ENCODE measurements at regions not wholly inside any gene's neighbourhood (a gene's known extent, or its start where the extent isn't known, plus 50 kb on each side); places are given as distances from the start of the nearest gene placed in this dataset.

DNA sequence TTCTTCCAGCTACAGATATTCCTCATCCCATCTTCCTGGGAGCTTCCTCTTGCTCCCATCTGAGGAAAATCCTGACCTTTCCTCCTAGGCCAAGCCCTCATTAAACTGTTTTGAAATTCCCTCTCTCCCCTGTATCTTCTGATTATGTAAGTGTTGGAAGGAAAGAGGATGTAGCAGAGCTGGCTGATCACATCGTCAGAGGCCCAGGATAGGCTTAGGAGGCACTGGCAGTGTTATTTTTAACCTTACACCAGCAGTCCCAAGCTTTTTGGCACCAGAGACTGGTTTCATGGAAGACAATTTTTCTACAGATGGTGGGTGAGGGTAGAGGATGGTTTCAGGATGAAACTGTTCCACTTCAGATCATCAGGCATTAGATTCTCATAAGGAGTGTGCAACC lies 630.4 kb downstream of the EPHA4 start:
- Mint-ChIP-seq H3K9me3 (peaks cover 0 to 4% (median 0%) of the 10 kb centered on the region in 3 donors), H3K4me1 (peaks cover 0 to 3% (median 0%) of the 10 kb centered on the region in 3 donors), H3K27me3 (no peaks in the 10 kb centered on the region), H3K27ac (no peak overlapping the region), H3K4me3 (no peak overlapping the region), H3K36me3 (no peaks in the 10 kb centered on the region)

DNA sequence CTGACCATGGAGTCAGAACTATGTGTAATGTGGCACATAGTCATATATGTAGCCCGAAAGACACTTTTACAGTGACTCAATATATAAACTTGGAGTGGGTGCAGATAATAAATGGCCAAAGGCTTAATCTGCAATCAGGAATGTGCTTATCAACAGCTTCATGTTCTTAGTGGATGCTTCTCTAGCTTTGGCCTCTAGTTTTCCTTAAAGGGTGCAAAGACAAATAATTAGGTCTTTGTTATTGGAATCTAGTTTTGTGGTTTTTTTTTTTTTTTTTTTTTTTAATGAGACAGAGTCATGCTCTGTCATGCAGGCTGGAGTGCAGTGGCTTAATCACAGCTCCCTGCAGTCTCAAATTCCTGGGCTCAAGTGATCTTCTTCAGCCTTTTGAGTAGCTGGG lies 625.6 kb downstream of the EPHA4 start:
- H3K9me3 Mint-ChIP-seq: peaks cover 0 to 4% (median 0%) of the 10 kb centered on the region in 3 donors
- H3K27me3 Mint-ChIP-seq: no peaks in the 10 kb centered on the region
- no peak overlapping the region for H3K4me3 Mint-ChIP-seq
- H3K36me3 Mint-ChIP-seq: no peaks in the 10 kb centered on the region
- peaks cover 0 to 3% (median 3%) of the 10 kb centered on the region in 3 donors for H3K4me1 Mint-ChIP-seq
- no peak overlapping the region for H3K27ac Mint-ChIP-seq

GRCh38 chr2:220948579-220948978 lies 623.5 kb downstream of the EPHA4 start:
- Mint-ChIP-seq H3K4me1 (peaks cover 0 to 3% (median 3%) of the 10 kb centered on the region in 3 donors), H3K27ac (no peak overlapping the region), H3K4me3 (no peak overlapping the region), H3K36me3 (no peaks in the 10 kb centered on the region), H3K9me3 (peaks cover 0 to 13% (median 4%) of the 10 kb centered on the region in 3 donors), H3K27me3 (no peaks in the 10 kb centered on the region)

- no peak overlapping the region for H3K4me3 Mint-ChIP-seq
- no peaks in the 10 kb centered on the region for H3K27me3 Mint-ChIP-seq
- no peaks in the 10 kb centered on the region for H3K36me3 Mint-ChIP-seq
- H3K27ac Mint-ChIP-seq: no peak overlapping the region
- H3K9me3 Mint-ChIP-seq: peaks cover 2 to 14% (median 4%) of the 10 kb centered on the region in 3 donors
- peaks cover 0 to 3% (median 3%) of the 10 kb centered on the region in 3 donors for H3K4me1 Mint-ChIP-seq
Observed at GRCh38 chr2:220949466-220949865, 622.6 kb downstream of the EPHA4 start.

DNA sequence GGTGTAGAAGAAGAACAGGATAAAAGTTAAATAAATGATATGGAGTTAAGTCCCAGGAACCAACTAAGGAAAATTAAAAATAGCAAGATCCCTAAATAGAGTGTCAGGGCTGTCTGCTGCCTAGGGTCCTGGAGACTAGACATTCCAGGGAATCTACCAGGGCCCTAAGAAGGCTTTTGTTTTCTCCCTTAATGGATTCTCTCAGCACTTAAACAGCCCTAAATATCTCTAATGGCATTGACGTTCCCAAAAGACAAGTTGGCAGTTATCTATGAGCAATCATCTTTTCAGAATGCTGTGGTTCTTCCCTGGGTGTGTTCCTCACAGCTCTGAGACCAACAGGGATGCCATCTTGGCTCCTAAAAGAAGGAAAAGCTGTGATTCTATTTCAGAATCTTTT lies 616.3 kb downstream of the EPHA4 start:
- H3K4me1 Mint-ChIP-seq: no peaks in the 10 kb centered on the region
- H3K9me3 Mint-ChIP-seq: peaks cover 4 to 10% (median 5%) of the 10 kb centered on the region in 3 donors
- peaks cover 3% of the 10 kb centered on the region for H3K27me3 Mint-ChIP-seq
- H3K4me3 Mint-ChIP-seq: no peak overlapping the region
- H3K36me3 Mint-ChIP-seq: no peaks in the 10 kb centered on the region
- no peak overlapping the region for H3K27ac Mint-ChIP-seq

DNA sequence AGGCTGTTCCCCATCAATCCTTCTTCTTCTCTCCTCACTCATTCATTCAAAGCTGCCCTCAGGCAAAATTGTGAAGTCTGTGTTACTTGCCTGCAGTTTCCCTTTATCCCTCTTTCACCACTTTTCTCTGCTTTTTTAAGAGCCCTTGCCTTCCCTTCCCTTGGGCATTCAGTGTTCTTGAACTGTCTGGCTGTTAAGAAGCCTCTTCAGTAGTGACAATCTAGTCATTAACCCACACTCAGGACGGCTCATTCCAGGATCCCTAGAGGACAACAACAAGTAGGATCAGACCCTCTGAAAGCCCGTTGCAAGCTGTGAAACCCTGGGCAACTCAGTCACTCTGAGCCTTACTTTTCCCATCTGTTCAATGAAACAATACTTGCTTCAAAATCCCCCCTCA lies 615.7 kb downstream of the EPHA4 start:
- Mint-ChIP-seq H3K4me3 (no peak overlapping the region), H3K36me3 (no peaks in the 10 kb centered on the region)

GRCh38 chr2:220959391-220959802 lies 612.7 kb downstream of the EPHA4 start:
- H3K4me3 Mint-ChIP-seq: no peak overlapping the region
- H3K9me3 Mint-ChIP-seq: peaks cover 0 to 2% (median 0%) of the 10 kb centered on the region in 3 donors
- H3K4me1 Mint-ChIP-seq: no peaks in the 10 kb centered on the region
- no peaks in the 10 kb centered on the region for H3K36me3 Mint-ChIP-seq
- peaks cover 3% of the 10 kb centered on the region for H3K27me3 Mint-ChIP-seq
- no peak overlapping the region for H3K27ac Mint-ChIP-seq

More for the DNA sequence above, 615.7 kb downstream of the EPHA4 start:
- peaks cover 3% of the 10 kb centered on the region for H3K27me3 Mint-ChIP-seq
- H3K4me1 Mint-ChIP-seq: no peaks in the 10 kb centered on the region
- no peak overlapping the region for H3K27ac Mint-ChIP-seq
- peaks cover 4 to 10% (median 5%) of the 10 kb centered on the region in 3 donors for H3K9me3 Mint-ChIP-seq

DNA sequence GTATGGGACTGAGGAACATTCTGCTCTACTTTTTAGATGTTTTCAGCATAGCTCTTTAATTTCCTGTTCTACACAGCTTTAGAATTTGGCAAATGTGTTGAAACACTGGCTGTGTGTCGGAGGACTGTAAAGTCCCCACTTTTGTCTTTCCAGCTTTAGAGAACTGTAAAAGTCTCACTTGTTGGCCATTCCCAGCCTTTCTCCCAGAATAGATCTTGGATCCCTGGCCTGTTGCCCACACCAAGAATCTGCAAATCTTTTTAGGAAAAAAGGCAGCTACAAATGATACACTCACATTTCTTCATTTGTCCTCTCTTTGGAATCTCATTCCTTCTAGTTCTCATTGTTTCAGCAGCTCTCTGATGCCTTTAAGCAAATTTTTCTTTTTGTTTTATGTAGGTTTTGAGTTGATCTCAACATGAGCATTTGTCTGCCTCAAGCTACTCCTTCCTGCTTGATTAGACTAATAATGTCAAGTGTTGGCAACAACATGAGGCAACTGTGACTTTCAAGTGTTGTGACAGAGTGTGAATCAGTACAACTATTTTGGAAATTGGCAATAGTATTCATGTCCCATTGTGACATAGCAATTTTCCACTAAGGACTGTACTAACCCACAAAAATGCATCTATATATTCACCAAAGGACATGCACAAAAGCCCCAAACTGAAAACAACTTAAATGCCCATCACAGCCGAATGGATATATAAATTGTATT lies 610.8 kb downstream of the EPHA4 start:
- H3K27me3 Mint-ChIP-seq: peaks cover 3% of the 10 kb centered on the region
- H3K27ac Mint-ChIP-seq: no peak overlapping the region
- peaks cover 0 to 2% (median 0%) of the 10 kb centered on the region in 3 donors for H3K9me3 Mint-ChIP-seq
- H3K4me3 Mint-ChIP-seq: no peak overlapping the region
- H3K4me1 Mint-ChIP-seq: no peaks in the 10 kb centered on the region
- H3K36me3 Mint-ChIP-seq: no peaks in the 10 kb centered on the region

DNA sequence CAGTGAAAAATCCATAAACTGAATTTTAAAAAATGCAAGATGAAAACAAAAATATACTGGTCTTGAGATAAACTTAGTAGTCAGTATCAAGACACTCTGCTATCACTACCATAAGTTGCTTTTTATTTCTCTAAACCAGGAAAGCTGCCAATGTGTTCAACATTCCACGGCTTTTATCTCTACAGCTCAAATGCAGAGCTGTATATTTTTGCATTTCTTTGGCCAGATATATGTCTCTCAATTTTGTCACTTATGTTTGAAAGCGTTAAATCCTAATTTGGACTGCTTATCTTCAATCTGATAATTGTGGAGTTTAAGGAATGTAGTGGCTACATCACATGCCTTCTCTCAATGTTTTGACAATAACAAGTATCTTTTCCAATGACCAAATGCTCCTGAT lies 609.5 kb downstream of the EPHA4 start:
- peaks cover 0 to 2% (median 0%) of the 10 kb centered on the region in 3 donors for H3K9me3 Mint-ChIP-seq

DNA sequence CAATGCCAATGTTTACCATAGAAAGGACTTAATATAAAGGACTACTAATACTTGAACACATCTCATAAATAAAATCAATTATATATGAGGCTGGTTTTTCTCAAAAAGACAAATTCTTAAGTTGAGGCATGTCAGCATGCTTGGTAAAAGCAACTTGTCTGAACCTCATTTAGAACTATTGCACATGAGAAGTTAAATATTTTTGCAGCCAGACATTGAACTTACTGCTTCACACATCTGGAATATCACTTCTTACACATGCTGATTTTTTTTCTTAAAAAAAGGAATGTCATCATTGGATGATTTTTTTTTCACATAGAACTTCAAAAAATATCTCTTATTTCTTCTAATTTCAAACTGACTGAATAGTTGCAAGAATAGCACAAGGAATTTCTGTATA lies 609.0 kb downstream of the EPHA4 start:
- H3K27ac Mint-ChIP-seq: no peak overlapping the region
- no peaks in the 10 kb centered on the region for H3K4me1 Mint-ChIP-seq
- no peak overlapping the region for H3K4me3 Mint-ChIP-seq
- no peaks in the 10 kb centered on the region for H3K36me3 Mint-ChIP-seq
- no peaks in the 10 kb centered on the region for H3K27me3 Mint-ChIP-seq
- H3K9me3 Mint-ChIP-seq: peaks cover 0 to 2% (median 0%) of the 10 kb centered on the region in 3 donors

More for the DNA sequence above, 609.5 kb downstream of the EPHA4 start:
- H3K27ac Mint-ChIP-seq: no peak overlapping the region
- H3K36me3 Mint-ChIP-seq: no peaks in the 10 kb centered on the region
- no peaks in the 10 kb centered on the region for H3K27me3 Mint-ChIP-seq
- H3K4me1 Mint-ChIP-seq: no peaks in the 10 kb centered on the region
- no peak overlapping the region for H3K4me3 Mint-ChIP-seq

DNA sequence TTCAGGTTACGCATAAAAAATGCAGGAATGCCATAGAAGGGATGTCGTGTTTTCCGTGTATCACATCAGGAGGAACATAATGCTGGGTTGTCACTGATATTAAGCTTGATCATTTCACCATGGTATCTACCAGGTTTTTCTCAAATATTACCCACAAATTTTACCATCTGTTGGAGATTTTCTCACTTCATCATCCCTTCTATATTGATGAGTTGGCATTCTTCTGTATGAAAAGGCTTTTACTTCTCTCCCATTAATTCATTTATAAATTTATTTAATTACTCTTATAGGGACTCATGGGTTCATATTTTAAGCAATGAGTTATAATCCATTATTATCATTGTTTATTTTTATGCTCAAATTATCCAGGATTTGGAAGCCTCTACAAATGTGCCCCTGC lies 608.2 kb downstream of the EPHA4 start:
- peaks cover 0 to 2% (median 0%) of the 10 kb centered on the region in 3 donors for H3K9me3 Mint-ChIP-seq
- H3K27ac Mint-ChIP-seq: no peak overlapping the region
- H3K27me3 Mint-ChIP-seq: no peaks in the 10 kb centered on the region
- H3K4me1 Mint-ChIP-seq: no peaks in the 10 kb centered on the region
- no peak overlapping the region for H3K4me3 Mint-ChIP-seq
- no peaks in the 10 kb centered on the region for H3K36me3 Mint-ChIP-seq

GRCh38 chr2:220966636-220967035 lies 605.5 kb downstream of the EPHA4 start:
- no peak overlapping the region for H3K27ac Mint-ChIP-seq
- no peak overlapping the region for H3K4me3 Mint-ChIP-seq
- no peaks in the 10 kb centered on the region for H3K4me1 Mint-ChIP-seq
- no peaks in the 10 kb centered on the region for H3K27me3 Mint-ChIP-seq
- no peaks in the 10 kb centered on the region for H3K36me3 Mint-ChIP-seq
- H3K9me3 Mint-ChIP-seq: no peaks in the 10 kb centered on the region

DNA sequence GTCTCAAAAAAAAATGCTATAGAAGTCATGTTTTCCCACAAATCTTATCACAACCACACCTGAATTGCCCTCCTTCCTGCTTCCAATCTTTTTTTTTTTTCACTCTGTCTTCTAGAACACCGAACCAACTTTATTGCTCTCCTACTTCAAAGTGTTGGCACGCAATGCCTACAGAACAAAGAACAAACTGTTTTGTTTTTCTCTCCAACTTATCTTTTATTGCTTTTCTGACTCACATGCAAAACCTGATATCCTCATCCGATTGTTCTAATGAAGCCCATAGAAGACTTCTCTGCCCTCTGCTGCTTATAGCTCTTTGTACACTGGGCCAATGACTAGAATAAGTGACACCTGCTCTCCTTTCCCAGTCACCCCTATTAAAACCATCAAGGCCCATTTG lies 602.8 kb downstream of the EPHA4 start:
- Mint-ChIP-seq H3K9me3 (no peaks in the 10 kb centered on the region), H3K4me3 (no peak overlapping the region), H3K27me3 (peaks cover 1% of the 10 kb centered on the region)

DNA sequence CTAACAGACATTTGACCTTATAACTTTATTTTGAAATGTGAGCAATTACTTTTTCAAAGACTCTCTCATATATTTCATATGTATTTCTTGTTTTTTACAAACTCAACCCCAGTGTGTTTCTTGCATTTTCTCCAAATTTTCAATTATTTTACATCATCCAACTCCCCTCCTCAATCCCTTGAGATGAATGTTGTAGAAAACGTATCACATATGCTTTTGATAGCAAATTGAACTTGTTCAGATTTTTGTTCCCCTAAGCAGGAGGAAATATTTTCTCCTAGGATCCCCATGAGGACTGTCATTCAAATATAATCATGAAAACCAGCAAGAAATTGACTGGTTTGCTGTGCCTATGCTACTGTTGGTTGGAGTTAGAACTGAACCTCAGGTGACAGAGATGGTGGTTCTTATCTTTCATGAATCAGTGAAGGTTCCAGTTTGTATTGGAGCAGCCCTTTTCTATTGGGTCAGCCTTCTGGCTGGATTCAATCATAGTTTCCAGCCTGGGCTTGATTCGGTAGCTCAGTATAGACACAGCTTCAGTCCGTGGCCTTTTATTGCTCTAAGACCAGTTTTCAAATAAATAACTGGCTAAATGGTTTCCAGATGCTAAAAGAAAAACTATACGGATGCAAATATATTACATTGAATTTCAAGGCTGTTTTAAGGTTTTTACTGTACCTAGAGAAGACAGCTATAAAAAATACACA lies 591.0 kb downstream of the EPHA4 start:
- H3K4me1 Mint-ChIP-seq: no peaks in the 10 kb centered on the region
- peaks cover 3% of the 10 kb centered on the region for H3K36me3 Mint-ChIP-seq
- no peak overlapping the region for H3K4me3 Mint-ChIP-seq
- H3K27ac Mint-ChIP-seq: no peak overlapping the region
- H3K9me3 Mint-ChIP-seq: peaks cover 0 to 6% (median 1%) of the 10 kb centered on the region in 3 donors
- peaks cover 11% of the 10 kb centered on the region for H3K27me3 Mint-ChIP-seq

More for the DNA sequence above, 602.8 kb downstream of the EPHA4 start:
- Mint-ChIP-seq H3K27ac (no peak overlapping the region), H3K4me1 (no peaks in the 10 kb centered on the region), H3K36me3 (no peaks in the 10 kb centered on the region)

DNA sequence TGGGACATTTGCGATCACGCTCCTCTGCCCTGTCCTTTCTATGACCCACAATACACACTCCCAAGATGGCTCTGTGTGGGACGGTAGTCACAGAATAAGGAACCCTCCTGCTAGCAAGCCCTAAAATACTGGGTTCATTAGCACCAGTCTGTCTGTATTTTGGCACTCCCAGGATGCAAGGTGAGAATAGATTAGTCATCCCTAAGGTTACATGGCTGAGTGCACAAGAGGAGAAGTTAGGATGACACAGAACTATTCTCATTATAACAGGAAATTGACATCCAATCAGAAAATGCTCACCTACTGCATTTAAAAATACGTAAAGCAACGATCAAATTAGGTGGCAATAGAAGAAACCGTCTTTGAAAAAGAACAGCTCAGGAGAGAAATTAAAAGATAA lies 590.2 kb downstream of the EPHA4 start:
- Mint-ChIP-seq H3K27ac (no peak overlapping the region), H3K4me3 (no peak overlapping the region), H3K27me3 (peaks cover 15% of the 10 kb centered on the region), H3K36me3 (peaks cover 3% of the 10 kb centered on the region), H3K9me3 (peaks cover 0 to 6% (median 1%) of the 10 kb centered on the region in 3 donors), H3K4me1 (no peaks in the 10 kb centered on the region)
